ENCODE measurements at regions not wholly inside any gene's neighbourhood (a gene's known extent, or its start where the extent isn't known, plus 50 kb on each side); places are given as distances from the start of the nearest gene placed in this dataset.

DNA sequence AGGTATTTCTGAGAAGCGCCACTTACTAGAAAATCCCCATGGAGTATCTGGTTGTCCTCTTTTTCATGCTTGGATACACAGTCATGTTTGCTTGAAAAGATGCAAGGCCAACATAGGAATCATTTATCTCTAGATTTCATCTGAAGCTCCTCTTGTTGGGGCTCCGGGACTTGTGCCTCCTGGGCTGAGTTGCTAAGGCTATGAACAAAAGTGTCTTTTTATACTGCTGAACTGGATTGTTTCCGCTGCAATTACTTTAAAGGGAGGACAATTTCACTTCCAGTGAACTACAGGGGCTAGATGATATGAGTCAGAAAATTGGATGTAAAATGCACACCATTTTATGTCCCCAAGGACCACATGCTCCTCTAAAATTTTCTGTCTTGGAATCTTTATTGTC lies 114.1 kb downstream of the TNFSF13B start:
- Histone ChIP-seq H3K27me3 (ENCODE audit: control insufficient read depth in 2 of 2, insufficient read depth in 2 of 2, low read length in 2 of 2) (no peaks in the 10 kb centered on the region), H3K27ac (ENCODE audit: insufficient read depth, low read depth, low read length) (no peak overlapping the region), H3K4me2 (ENCODE audit: insufficient read depth, low read length) (no peak overlapping the region), H4K20me1 (replicated peaks; ENCODE audit: control insufficient read depth, extremely low read depth, insufficient read depth, low read length) (no peaks in the 10 kb centered on the region), H3K79me2 (ENCODE audit: control insufficient read depth, insufficient read depth, low read length) (no peaks in the 10 kb centered on the region), H3K36me3 (ENCODE audit: control insufficient read depth in 2 of 2, extremely low read depth in 1 of 2, insufficient read depth in 2 of 2, low read length in 2 of 2) (no peaks in the 10 kb centered on the region), H3K9me1 (replicated peaks; ENCODE audit: control insufficient read depth, extremely low read depth, insufficient read depth, low read length) (no peaks in the 10 kb centered on the region), H3K9me3 (replicated peaks; ENCODE audit: control insufficient read depth, insufficient read depth, low read length) (no peaks in the 10 kb centered on the region), H2AFZ (ENCODE audit: low read depth, low read length) (no peak overlapping the region), H3K4me3 (replicated peaks in 1 of 3; ENCODE audit: insufficient read depth in 1 of 3, low read depth in 1 of 3, low read length in 3 of 3) (no peak overlapping the region), H3K9ac (replicated peaks; ENCODE audit: extremely low read depth, insufficient read depth, low read length) (no peak overlapping the region), H3K4me1 (ENCODE audit: control insufficient read depth, extremely low read depth, insufficient read depth, low read length) (no peaks in the 10 kb centered on the region)
- no peak for DNase-seq (ENCODE audit: low read depth, low spot score)
- FAIRE-seq, result no peak
- TF ChIP-seq MAX (IDR thresholded peaks at IDR 0.05; ENCODE audit: insufficient read depth, insufficient read length) (no peak), FOS (IDR thresholded peaks at IDR 0.05; ENCODE audit: borderline replicate concordance, insufficient read depth, low read length) (no peak), POLR2AphosphoS5 (IDR thresholded peaks at IDR 0.05; ENCODE audit: insufficient read depth, low read depth, low read length) (no peak), GATA2 (IDR thresholded peaks at IDR 0.05; ENCODE audit: insufficient read depth, insufficient read length, low read depth, low read length) (no peak), JUN (IDR thresholded peaks at IDR 0.05; ENCODE audit: borderline replicate concordance, insufficient read depth, insufficient read length, low read depth) (no peak), POLR2A (IDR thresholded peaks at IDR 0.05; ENCODE audit: low read depth, low read length) (no peak), EZH2 (IDR thresholded peaks at IDR 0.05; ENCODE audit: borderline replicate concordance, low read depth, low read length, severe bottlenecking) (no peak), MYC (IDR thresholded peaks at IDR 0.05; ENCODE audit: low read depth, low read length) (no peak)
- TF ChIP-seq, protein P1, sequence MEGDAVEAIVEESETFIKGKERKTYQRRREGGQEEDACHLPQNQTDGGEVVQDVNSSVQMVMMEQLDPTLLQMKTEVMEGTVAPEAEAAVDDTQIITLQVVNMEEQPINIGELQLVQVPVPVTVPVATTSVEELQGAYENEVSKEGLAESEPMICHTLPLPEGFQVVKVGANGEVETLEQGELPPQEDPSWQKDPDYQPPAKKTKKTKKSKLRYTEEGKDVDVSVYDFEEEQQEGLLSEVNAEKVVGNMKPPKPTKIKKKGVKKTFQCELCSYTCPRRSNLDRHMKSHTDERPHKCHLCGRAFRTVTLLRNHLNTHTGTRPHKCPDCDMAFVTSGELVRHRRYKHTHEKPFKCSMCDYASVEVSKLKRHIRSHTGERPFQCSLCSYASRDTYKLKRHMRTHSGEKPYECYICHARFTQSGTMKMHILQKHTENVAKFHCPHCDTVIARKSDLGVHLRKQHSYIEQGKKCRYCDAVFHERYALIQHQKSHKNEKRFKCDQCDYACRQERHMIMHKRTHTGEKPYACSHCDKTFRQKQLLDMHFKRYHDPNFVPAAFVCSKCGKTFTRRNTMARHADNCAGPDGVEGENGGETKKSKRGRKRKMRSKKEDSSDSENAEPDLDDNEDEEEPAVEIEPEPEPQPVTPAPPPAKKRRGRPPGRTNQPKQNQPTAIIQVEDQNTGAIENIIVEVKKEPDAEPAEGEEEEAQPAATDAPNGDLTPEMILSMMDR (IDR thresholded peaks at IDR 0.05; ENCODE audit: extremely low read depth in 1 of 2, insufficient read depth in 1 of 2, low read depth in 1 of 2, low read length in 2 of 2), result no peak
- dilution Hi-C loops (cut with MboI; ENCODE audit: extremely low pct_ligation_motif_present, low sequenced_read_pairs), result no loop called here
- CTCF ChIA-PET, result no interaction called here
- POLR2A ChIA-PET, result no interaction called here
- intact Hi-C loops (cut with micrococcal nuclease), result no loop called here
- no TSS peak for BruUV-seq (replicated peaks)
